SK-N-SH (cell line): ENCODE measurements at regions not wholly inside any gene's neighbourhood (a gene's known extent, or its start where the extent isn't known, plus 50 kb on each side); places are given as distances from the start of the nearest gene placed in this dataset.

Experiments
- CTCF ChIA-PET: fragments of 300-600, 350-600 bp; formaldehyde crosslinking; extraction: SDS; loops from one replicate; lab custom pipeline; 2021; lab: Yijun Ruan, JAX
- POLR2A ChIA-PET: fragments of 350-600 bp; sonication (Branson Sonifier 250); formaldehyde crosslinking; extraction: SDS; loops from one replicate; lab custom pipeline; 2020; ENCODE audit warnings: antibody characterized with exemption, inconsistent platforms; lab: Yijun Ruan, JAX
- DNase-seq: peaks from one replicate; pipeline ENCODE4 v3.0.0; 2012
- H2AFZ ChIP-seq: fragments of 200-600 bp; sonication (generic); 2 replicates; pipeline ENCODE4 v1.8.1; 2016; ENCODE audit warnings: antibody characterized with exemption, mild to moderate bottlenecking, low read depth
- H3F3A ChIP-seq: fragments of 200-600 bp; sonication (generic); replicated peaks from 2 replicates; pipeline ENCODE3; 2016; ENCODE audit warnings: antibody characterized with exemption, mild to moderate bottlenecking; ENCODE audit not compliant: insufficient read depth
- H3K27ac ChIP-seq, 2 experiments: fragments of 200-500 bp in 1 of 2; fragments of 200-600 bp in 1 of 2; sonication (Bioruptor generic) in 1 of 2; sonication (generic), shearing (Covaris generic) in 1 of 2; 2 replicates each; pipeline versions ENCODE4 v1.5.1 to v1.6.1; 2014 to 2016; ENCODE audit warnings: low read depth in 2 of 2, inconsistent platforms in 1 of 2, low read length in 1 of 2, mild to moderate bottlenecking in 1 of 2, mixed read lengths in 1 of 2
- H3K27me3 ChIP-seq: fragments of 200-600 bp; sonication (generic), shearing (Covaris generic); 2 replicates; pipeline ENCODE4 v1.6.1; 2016; ENCODE audit warnings: mixed run types; ENCODE audit not compliant: insufficient read depth
- H3K36me3 ChIP-seq, 2 experiments: fragments of 200-500 bp in 1 of 2; fragments of 200-600 bp in 1 of 2; sonication (Bioruptor generic) in 1 of 2; sonication (generic) in 1 of 2; replicated peaks in 1 of 2; 2 replicates each; pipeline versions ENCODE3 to v1.5.1; 2014 to 2016; ENCODE audit warnings: low read length in 1 of 2, mild to moderate bottlenecking in 1 of 2; ENCODE audit not compliant: insufficient read depth in 2 of 2, control insufficient read depth in 1 of 2
- H3K4me1 ChIP-seq, 2 experiments: fragments of 200-500 bp in 1 of 2; fragments of 200-600 bp in 1 of 2; sonication (Bioruptor generic) in 1 of 2; sonication (generic), shearing (Covaris generic) in 1 of 2; 2 replicates each; pipeline versions ENCODE4 v1.5.1 to v1.6.1; 2014 to 2016; ENCODE audit warnings: low read depth in 1 of 2, low read length in 1 of 2, mixed run types in 1 of 2; ENCODE audit not compliant: insufficient read depth in 2 of 2, control insufficient read depth in 1 of 2
- H3K4me2 ChIP-seq: fragments of 200-600 bp; sonication (generic), shearing (Covaris generic); 2 replicates; pipeline ENCODE4 v1.6.1; 2017; ENCODE audit warnings: mixed run types
- H3K4me3 ChIP-seq, 2 experiments: fragments of 200-500 bp in 1 of 2; fragments of 200-600 bp in 1 of 2; sonication (Bioruptor generic) in 1 of 2; sonication (generic), shearing (Covaris generic) in 1 of 2; 2 replicates each; pipeline versions ENCODE4 v1.5.1 to v1.8.1; 2014 to 2016; ENCODE audit warnings: low read depth in 2 of 2, inconsistent platforms in 1 of 2, low read length in 1 of 2, mild to moderate bottlenecking in 1 of 2, mixed read lengths in 1 of 2, moderate library complexity in 1 of 2
- H3K79me2 ChIP-seq: fragments of 200-600 bp; sonication (generic); 2 replicates; pipeline ENCODE4 v1.8.1; 2017; ENCODE audit warnings: mild to moderate bottlenecking; ENCODE audit not compliant: insufficient read depth
- H3K9ac ChIP-seq: fragments of 200-600 bp; sonication (generic); 2 replicates; pipeline ENCODE4 v1.6.1; 2017; ENCODE audit warnings: mixed run types
- H3K9me2 ChIP-seq: fragments of 200-600 bp; sonication (generic); 2 replicates; pipeline ENCODE4 v1.6.1; 2017; ENCODE audit warnings: mixed run types
- H3K9me3 ChIP-seq: fragments of 200-600 bp; sonication (generic); 2 replicates; pipeline ENCODE4 v1.6.1; 2017; ENCODE audit warnings: mixed run types, mild to moderate bottlenecking, moderate library complexity
- H4K20me1 ChIP-seq: fragments of 200-600 bp; sonication (generic); 2 replicates; pipeline ENCODE4 v1.6.1; 2017; ENCODE audit warnings: mild to moderate bottlenecking, mixed run types; ENCODE audit not compliant: insufficient read depth
- CHD2 ChIP-seq: fragments of 150-350 bp; IDR thresholded peaks from 2 replicates; pipeline ENCODE4 v1.6.1; 2018; ENCODE audit warnings: low read length; ENCODE audit not compliant: partially characterized antibody
- CTCF ChIP-seq: fragments of 200-600 bp; sonication (generic); IDR thresholded peaks from 2 replicates; pipeline ENCODE4 v1.6.1; 2017; ENCODE audit warnings: antibody characterized with exemption, mild to moderate bottlenecking, moderate library complexity
- EZH2phosphoT487 ChIP-seq: fragments of 200-600 bp; sonication (generic); IDR thresholded peaks from 2 replicates; pipeline ENCODE4 v1.6.1; 2017; ENCODE audit warnings: low read depth, mixed run types, mild to moderate bottlenecking, antibody characterized with exemption, moderate library complexity, borderline replicate concordance
- FOXJ3 ChIP-seq: sonication (generic); formaldehyde crosslinking; IDR thresholded peaks from 2 replicates; pipeline ENCODE4 v1.5.1; 2020; ENCODE audit warnings: mild to moderate bottlenecking, missing genetic modification reagents
- FOXM1 ChIP-seq: IDR thresholded peaks from 2 replicates; pipeline ENCODE4 v1.4.0; 2012; ENCODE audit warnings: low read depth, mild to moderate bottlenecking
- GABPA ChIP-seq: IDR thresholded peaks from 2 replicates; pipeline ENCODE4 v1.4.0; 2012; ENCODE audit warnings: low read depth, mild to moderate bottlenecking
- GATA2 ChIP-seq: sonication (generic); formaldehyde crosslinking; IDR thresholded peaks from 2 replicates; pipeline ENCODE4 v1.5.0; 2020; ENCODE audit warnings: mild to moderate bottlenecking, missing genetic modification reagents
- JUND ChIP-seq: IDR thresholded peaks from 2 replicates; pipeline ENCODE4 v1.4.0; 2012
- MXI1 ChIP-seq: IDR thresholded peaks from 2 replicates; pipeline ENCODE4 v1.6.1; 2012; ENCODE audit warnings: mild to moderate bottlenecking, low read depth, low read length, improper control_type of control experiment
- RXRA ChIP-seq: IDR thresholded peaks from 2 replicates; pipeline ENCODE4 v1.4.0; 2012; ENCODE audit warnings: low read depth, mild to moderate bottlenecking, borderline replicate concordance
- TEAD4 ChIP-seq: IDR thresholded peaks from 2 replicates; pipeline ENCODE4 v1.4.0; 2012; ENCODE audit warnings: mild to moderate bottlenecking, borderline replicate concordance; ENCODE audit not compliant: insufficient read depth
- YY1 ChIP-seq: IDR thresholded peaks from 2 replicates; pipeline ENCODE4 v1.4.0; 2012; ENCODE audit warnings: low read depth, mild to moderate bottlenecking
- WGBS: methylation state at CpG from one replicate; pipeline ENCODE4 v1.1.6; 2017; ENCODE audit warnings: low lambda C conversion rate; 5-methylcytosine and 5-hydroxymethylcytosine counted together
- TF ChIP-seq, protein P1 (sequence below): IDR thresholded peaks from 2 replicates; pipeline ENCODE4 v1.4.0; 2012; ENCODE audit warnings: low read depth, borderline replicate concordance
- TF ChIP-seq, protein P2 (sequence below): IDR thresholded peaks from 2 replicates; pipeline ENCODE4 v1.4.0; 2012; ENCODE audit warnings: low read depth
- TF ChIP-seq, protein P3 (sequence below): IDR thresholded peaks from 2 replicates; pipeline ENCODE4 v1.6.1; 2012; ENCODE audit warnings: mild to moderate bottlenecking, low read depth, low read length, moderate library complexity

DNA sequence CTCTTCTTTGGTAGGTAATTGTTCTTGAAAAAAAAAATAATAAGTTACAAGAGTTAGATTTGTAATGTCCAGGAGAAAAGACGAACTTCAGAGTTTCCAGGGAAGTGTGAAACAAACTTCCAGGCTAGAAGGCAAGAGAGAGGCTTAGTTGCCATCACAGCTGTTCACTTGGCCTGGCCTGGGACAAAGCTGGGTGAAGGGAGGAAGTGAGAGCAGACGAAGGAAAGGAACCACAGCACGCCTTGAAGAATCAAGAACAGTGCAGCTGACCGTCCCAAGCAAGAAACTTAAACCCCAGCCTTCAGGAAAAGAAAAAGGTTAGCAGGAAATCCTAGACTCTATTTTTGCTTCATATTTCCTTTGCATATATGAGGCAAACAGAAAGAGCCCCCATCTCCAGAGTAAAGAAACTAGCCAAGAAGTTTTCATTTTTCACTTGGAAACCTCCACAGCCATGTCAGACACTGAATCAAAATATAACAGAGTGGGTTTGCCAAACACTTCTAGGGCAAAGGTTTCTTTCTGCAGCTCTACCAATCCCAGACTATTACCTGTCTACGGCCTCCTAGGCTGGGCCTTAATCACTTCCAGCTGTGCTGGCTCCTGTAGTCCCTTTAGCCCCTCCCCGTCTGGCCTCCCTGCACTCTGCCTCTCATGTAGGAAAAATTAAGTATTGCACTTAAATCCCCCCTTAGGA is 209.6 kb downstream of the SPATA18 start:
- Histone ChIP-seq H3K4me1 (peaks cover 0 to 45% of the 10 kb centered on the region in 2 experiments; a peak in 2 of 4 replicates), H2AFZ (no peak overlapping the region), H3F3A (no peaks in the 10 kb centered on the region), H3K9ac (no peak overlapping the region), H3K4me2 (no peak overlapping the region), H3K4me3 (no peak overlapping the region), H3K27me3 (no peaks in the 10 kb centered on the region), H3K79me2 (no peaks in the 10 kb centered on the region), H3K36me3 (no peaks in the 10 kb centered on the region), H4K20me1 (no peaks in the 10 kb centered on the region), H3K9me3 (no peaks in the 10 kb centered on the region), H3K9me2 (no peaks in the 10 kb centered on the region), H3K27ac (peak overlapping the region in 1 of 2 experiments; percentile 99; a peak in 2 of 4 replicates)
- WGBS = 13% methylated on average over 6 of the region's 6 CpGs
- POLR2A ChIA-PET = interaction anchor here (0.9 to 1.1 kb wide), 2 partner anchors 10 to 16 kb away, joined by 3 read pairs; no protein-coding TSS in a partner anchor
- peak; percentile 33 for DNase-seq
- TF ChIP-seq GATA2 (CRISPR knock-in tag) (no peak), FOXJ3 (no peak), CTCF (no peak), CHD2 (no peak), FOXM1 (no peak), EZH2phosphoT487 (no peak), TEAD4 (no peak), RXRA (no peak), JUND (no peak), MXI1 (no peak), YY1 (no peak), GABPA (no peak)
- TF ChIP-seq, protein P1, sequence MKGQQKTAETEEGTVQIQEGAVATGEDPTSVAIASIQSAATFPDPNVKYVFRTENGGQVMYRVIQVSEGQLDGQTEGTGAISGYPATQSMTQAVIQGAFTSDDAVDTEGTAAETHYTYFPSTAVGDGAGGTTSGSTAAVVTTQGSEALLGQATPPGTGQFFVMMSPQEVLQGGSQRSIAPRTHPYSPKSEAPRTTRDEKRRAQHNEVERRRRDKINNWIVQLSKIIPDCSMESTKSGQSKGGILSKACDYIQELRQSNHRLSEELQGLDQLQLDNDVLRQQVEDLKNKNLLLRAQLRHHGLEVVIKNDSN = no peak
- TF ChIP-seq, protein P2, sequence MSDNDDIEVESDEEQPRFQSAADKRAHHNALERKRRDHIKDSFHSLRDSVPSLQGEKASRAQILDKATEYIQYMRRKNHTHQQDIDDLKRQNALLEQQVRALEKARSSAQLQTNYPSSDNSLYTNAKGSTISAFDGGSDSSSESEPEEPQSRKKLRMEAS = no peak
- CTCF ChIA-PET = interaction anchor here (0.7 to 1.6 kb wide), 3 partner anchors 115 to 723 kb away, joined by 3 to 4 read pairs (median 3); no protein-coding TSS in a partner anchor

DNA sequence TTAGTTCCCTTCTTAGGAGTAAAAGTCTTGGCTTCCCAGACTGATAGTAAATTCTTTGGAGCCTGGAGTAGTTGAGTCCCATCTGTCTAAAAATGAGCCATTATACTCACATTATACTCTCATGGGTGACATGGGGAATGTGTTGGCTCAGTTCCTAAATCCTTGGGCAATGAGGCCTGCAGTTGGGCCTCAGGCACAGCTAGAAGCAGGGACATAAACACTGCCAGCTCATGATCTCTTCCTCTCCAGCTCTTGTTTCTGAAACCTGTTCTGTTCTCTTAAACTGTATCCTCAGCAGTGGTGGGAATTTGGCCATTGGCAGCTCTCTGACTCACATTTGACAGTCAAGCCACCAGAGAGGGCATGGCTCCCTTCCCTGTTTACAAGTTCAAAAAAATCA is 212.5 kb downstream of the SPATA18 start:
- TF ChIP-seq, protein P3, sequence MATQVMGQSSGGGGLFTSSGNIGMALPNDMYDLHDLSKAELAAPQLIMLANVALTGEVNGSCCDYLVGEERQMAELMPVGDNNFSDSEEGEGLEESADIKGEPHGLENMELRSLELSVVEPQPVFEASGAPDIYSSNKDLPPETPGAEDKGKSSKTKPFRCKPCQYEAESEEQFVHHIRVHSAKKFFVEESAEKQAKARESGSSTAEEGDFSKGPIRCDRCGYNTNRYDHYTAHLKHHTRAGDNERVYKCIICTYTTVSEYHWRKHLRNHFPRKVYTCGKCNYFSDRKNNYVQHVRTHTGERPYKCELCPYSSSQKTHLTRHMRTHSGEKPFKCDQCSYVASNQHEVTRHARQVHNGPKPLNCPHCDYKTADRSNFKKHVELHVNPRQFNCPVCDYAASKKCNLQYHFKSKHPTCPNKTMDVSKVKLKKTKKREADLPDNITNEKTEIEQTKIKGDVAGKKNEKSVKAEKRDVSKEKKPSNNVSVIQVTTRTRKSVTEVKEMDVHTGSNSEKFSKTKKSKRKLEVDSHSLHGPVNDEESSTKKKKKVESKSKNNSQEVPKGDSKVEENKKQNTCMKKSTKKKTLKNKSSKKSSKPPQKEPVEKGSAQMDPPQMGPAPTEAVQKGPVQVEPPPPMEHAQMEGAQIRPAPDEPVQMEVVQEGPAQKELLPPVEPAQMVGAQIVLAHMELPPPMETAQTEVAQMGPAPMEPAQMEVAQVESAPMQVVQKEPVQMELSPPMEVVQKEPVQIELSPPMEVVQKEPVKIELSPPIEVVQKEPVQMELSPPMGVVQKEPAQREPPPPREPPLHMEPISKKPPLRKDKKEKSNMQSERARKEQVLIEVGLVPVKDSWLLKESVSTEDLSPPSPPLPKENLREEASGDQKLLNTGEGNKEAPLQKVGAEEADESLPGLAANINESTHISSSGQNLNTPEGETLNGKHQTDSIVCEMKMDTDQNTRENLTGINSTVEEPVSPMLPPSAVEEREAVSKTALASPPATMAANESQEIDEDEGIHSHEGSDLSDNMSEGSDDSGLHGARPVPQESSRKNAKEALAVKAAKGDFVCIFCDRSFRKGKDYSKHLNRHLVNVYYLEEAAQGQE = no peak
- no peak for DNase-seq
- Histone ChIP-seq H4K20me1 (no peaks in the 10 kb centered on the region), H3K36me3 (no peaks in the 10 kb centered on the region), H3K79me2 (no peaks in the 10 kb centered on the region), H3K4me2 (no peak overlapping the region), H3K4me3 (no peak overlapping the region), H3K27me3 (no peaks in the 10 kb centered on the region), H3K27ac (no peak overlapping the region; a peak in 1 of 4 replicates), H3K9me2 (no peaks in the 10 kb centered on the region), H3F3A (no peaks in the 10 kb centered on the region), H3K9me3 (no peaks in the 10 kb centered on the region), H2AFZ (no peak overlapping the region), H3K4me1 (peaks cover 0 to 50% of the 10 kb centered on the region in 2 experiments; a peak in 2 of 4 replicates), H3K9ac (no peak overlapping the region)
- ChIA-PET POLR2A (no interaction called here), CTCF (interaction anchor here (1.1 to 1.4 kb wide), 3 partner anchors 16 to 100 kb away, joined by 3 to 4 read pairs (median 4); no protein-coding TSS in a partner anchor)
